ENCODE measurements at regions not wholly inside any gene's neighbourhood (a gene's known extent, or its start where the extent isn't known, plus 50 kb on each side); places are given as distances from the start of the nearest gene placed in this dataset.
A peak's percentile ranks its signal among the peaks of the same experiment; 100 is the strongest.

GRCh38 chr6:9085709-9086070 lies 650.3 kb upstream of the SLC35B3 start:
- no peak for TF ChIP-seq EZH2 (IDR thresholded peaks at IDR 0.05; ENCODE audit: borderline replicate concordance, low read depth, low read length, poor library complexity, severe bottlenecking)
- TF ChIP-seq, protein P1, sequence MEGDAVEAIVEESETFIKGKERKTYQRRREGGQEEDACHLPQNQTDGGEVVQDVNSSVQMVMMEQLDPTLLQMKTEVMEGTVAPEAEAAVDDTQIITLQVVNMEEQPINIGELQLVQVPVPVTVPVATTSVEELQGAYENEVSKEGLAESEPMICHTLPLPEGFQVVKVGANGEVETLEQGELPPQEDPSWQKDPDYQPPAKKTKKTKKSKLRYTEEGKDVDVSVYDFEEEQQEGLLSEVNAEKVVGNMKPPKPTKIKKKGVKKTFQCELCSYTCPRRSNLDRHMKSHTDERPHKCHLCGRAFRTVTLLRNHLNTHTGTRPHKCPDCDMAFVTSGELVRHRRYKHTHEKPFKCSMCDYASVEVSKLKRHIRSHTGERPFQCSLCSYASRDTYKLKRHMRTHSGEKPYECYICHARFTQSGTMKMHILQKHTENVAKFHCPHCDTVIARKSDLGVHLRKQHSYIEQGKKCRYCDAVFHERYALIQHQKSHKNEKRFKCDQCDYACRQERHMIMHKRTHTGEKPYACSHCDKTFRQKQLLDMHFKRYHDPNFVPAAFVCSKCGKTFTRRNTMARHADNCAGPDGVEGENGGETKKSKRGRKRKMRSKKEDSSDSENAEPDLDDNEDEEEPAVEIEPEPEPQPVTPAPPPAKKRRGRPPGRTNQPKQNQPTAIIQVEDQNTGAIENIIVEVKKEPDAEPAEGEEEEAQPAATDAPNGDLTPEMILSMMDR (conservative IDR thresholded peaks at IDR 0.05; ENCODE audit: low read depth, low read length): no peak
- H3K27me3 ChIP-seq (replicated peaks; ENCODE audit: insufficient read depth, low read depth, low read length, poor library complexity): no peaks in the 10 kb centered on the region
- no peak for DNase-seq (ENCODE audit: low spot score)
- ChIA-PET POLR2A (ENCODE audit: low non-redundant PET) (no interaction called here), CTCF (no interaction called here)
- BruUV-seq (replicated peaks): no TSS peak
- H3K4me3 ChIP-seq (ENCODE audit: low read depth, low read length, poor library complexity, severe bottlenecking): no peak overlapping the region
- H3K9me3 ChIP-seq (ENCODE audit: low read depth, low read length, poor library complexity, severe bottlenecking): no peaks in the 10 kb centered on the region
- H3K27ac ChIP-seq (ENCODE audit: low read depth, low read length, poor library complexity, severe bottlenecking): no peak overlapping the region
- no peaks in the 10 kb centered on the region for H3K4me1 ChIP-seq (ENCODE audit: insufficient read depth, low read length, poor library complexity, severe bottlenecking)
- no peaks in the 10 kb centered on the region for H3K36me3 ChIP-seq (ENCODE audit: insufficient read depth, low read length, poor library complexity, severe bottlenecking)
- intact Hi-C loops (cut with micrococcal nuclease; ENCODE audit: unreplicated experiment): no loop called here

DNA sequence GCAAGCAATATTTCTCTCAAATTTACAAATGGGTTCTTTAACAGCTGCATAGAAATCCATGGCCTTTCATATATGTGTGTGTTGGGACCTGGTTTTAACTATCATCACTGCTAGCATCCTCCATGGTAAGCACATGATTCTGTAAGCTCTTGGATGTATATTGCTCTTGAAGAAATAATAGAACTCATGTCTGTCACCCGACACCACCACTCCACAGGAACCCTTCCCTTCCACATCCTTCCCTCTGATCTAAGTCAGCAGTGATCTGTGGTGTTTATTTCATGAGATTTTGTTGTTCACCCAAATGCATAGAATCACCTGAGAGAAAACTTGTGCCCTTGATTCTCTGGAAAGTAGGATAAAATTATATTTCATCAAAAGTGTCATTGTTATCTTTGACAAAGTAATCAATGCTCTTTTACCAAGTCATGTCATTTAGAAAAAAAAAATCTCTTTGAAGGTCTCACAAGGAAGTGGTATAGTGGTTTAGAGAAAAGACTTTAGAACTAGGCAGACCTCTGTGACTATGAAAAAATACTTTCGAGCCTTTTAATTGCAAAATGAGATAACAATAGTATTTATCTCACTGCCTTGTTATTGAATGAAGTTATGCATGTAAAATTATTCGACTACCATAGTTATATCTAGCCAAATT lies 649.8 kb upstream of the SLC35B3 start:
- no peaks in the 10 kb centered on the region for H3K36me3 ChIP-seq (ENCODE audit: insufficient read depth, low read length, poor library complexity, severe bottlenecking)
- H3K9me3 ChIP-seq (ENCODE audit: low read depth, low read length, poor library complexity, severe bottlenecking): no peaks in the 10 kb centered on the region
- peak; percentile 53 for DNase-seq (ENCODE audit: low spot score)
- TF ChIP-seq, protein P1 (conservative IDR thresholded peaks at IDR 0.05; ENCODE audit: low read depth, low read length): no peak
- no peak for TF ChIP-seq EZH2 (IDR thresholded peaks at IDR 0.05; ENCODE audit: borderline replicate concordance, low read depth, low read length, poor library complexity, severe bottlenecking)
- CTCF ChIA-PET: no interaction called here
- no peak overlapping the region for H3K4me3 ChIP-seq (ENCODE audit: low read depth, low read length, poor library complexity, severe bottlenecking)
- H3K4me1 ChIP-seq (ENCODE audit: insufficient read depth, low read length, poor library complexity, severe bottlenecking): no peaks in the 10 kb centered on the region
- no TSS peak for BruUV-seq (replicated peaks)
- no peak overlapping the region for H3K27ac ChIP-seq (ENCODE audit: low read depth, low read length, poor library complexity, severe bottlenecking)
- POLR2A ChIA-PET (ENCODE audit: low non-redundant PET): no interaction called here
- no peaks in the 10 kb centered on the region for H3K27me3 ChIP-seq (replicated peaks; ENCODE audit: insufficient read depth, low read depth, low read length, poor library complexity)
- intact Hi-C loops (cut with micrococcal nuclease; ENCODE audit: unreplicated experiment): no loop called here

GRCh38 chr6:9083108-9083507 lies 647.8 kb upstream of the SLC35B3 start:
- intact Hi-C loops (cut with micrococcal nuclease; ENCODE audit: unreplicated experiment): no loop called here
- POLR2A ChIA-PET (ENCODE audit: low non-redundant PET): no interaction called here
- no peak overlapping the region for H3K4me3 ChIP-seq (ENCODE audit: low read depth, low read length, poor library complexity, severe bottlenecking)
- H3K4me1 ChIP-seq (ENCODE audit: insufficient read depth, low read length, poor library complexity, severe bottlenecking): peaks cover 3% of the 10 kb centered on the region
- no peaks in the 10 kb centered on the region for H3K27me3 ChIP-seq (replicated peaks; ENCODE audit: insufficient read depth, low read depth, low read length, poor library complexity)
- H3K36me3 ChIP-seq (ENCODE audit: insufficient read depth, low read length, poor library complexity, severe bottlenecking): no peaks in the 10 kb centered on the region
- no peak for DNase-seq (ENCODE audit: low spot score)
- CTCF ChIA-PET: no interaction called here
- BruUV-seq (replicated peaks): no TSS peak
- TF ChIP-seq EZH2 (IDR thresholded peaks at IDR 0.05; ENCODE audit: borderline replicate concordance, low read depth, low read length, poor library complexity, severe bottlenecking): no peak
- TF ChIP-seq, protein P1 (conservative IDR thresholded peaks at IDR 0.05; ENCODE audit: low read depth, low read length): no peak
- no peak overlapping the region for H3K27ac ChIP-seq (ENCODE audit: low read depth, low read length, poor library complexity, severe bottlenecking)
- H3K9me3 ChIP-seq (ENCODE audit: low read depth, low read length, poor library complexity, severe bottlenecking): no peaks in the 10 kb centered on the region

Measured in A673 (cell line).